NB4 (cell line): ENCODE measurements at regions not wholly inside any gene's neighbourhood (a gene's known extent, or its start where the extent isn't known, plus 50 kb on each side); places are given as distances from the start of the nearest gene placed in this dataset.

Experiments used
- POLR2A ChIP-seq: IDR thresholded peaks from 2 replicates; pipeline ENCODE4 v1.6.1; 2011; ENCODE audit warnings: mild to moderate bottlenecking; ENCODE audit not compliant: insufficient read length; ENCODE audit errors: extremely low read depth
- TF ChIP-seq, protein P1 (sequence below): IDR thresholded peaks from one replicate; pipeline ENCODE4 v1.5.1; 2012; ENCODE audit warnings: low read depth, low read length
- TF ChIP-seq, protein P2 (sequence below): IDR thresholded peaks from 2 replicates; pipeline ENCODE4 v1.6.1; 2011; ENCODE audit warnings: low read depth, low read length

DNA sequence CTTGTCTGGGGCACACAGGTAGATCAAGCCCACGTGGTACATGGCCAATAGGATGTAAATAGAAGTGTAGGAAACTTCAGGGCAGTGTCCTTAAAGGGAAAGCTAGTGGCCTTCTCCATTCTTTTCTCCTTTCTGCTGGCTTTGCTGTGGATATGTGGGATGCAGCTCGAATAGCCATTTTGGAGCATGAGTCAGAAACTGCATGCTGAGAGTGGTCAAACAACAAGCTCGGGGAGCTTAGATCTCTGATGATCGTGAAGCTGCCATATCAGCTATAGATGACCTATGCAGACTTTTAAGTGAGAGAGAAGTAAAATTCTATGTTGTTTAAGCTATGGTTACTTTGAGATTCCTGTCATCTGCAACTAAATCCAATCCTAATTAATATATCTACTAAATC, 241.3 kb upstream of the DAAM1 start:
- TF ChIP-seq, protein P1, sequence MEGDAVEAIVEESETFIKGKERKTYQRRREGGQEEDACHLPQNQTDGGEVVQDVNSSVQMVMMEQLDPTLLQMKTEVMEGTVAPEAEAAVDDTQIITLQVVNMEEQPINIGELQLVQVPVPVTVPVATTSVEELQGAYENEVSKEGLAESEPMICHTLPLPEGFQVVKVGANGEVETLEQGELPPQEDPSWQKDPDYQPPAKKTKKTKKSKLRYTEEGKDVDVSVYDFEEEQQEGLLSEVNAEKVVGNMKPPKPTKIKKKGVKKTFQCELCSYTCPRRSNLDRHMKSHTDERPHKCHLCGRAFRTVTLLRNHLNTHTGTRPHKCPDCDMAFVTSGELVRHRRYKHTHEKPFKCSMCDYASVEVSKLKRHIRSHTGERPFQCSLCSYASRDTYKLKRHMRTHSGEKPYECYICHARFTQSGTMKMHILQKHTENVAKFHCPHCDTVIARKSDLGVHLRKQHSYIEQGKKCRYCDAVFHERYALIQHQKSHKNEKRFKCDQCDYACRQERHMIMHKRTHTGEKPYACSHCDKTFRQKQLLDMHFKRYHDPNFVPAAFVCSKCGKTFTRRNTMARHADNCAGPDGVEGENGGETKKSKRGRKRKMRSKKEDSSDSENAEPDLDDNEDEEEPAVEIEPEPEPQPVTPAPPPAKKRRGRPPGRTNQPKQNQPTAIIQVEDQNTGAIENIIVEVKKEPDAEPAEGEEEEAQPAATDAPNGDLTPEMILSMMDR: no peak
- TF ChIP-seq POLR2A: no peak
- TF ChIP-seq, protein P2, sequence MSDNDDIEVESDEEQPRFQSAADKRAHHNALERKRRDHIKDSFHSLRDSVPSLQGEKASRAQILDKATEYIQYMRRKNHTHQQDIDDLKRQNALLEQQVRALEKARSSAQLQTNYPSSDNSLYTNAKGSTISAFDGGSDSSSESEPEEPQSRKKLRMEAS: no peak
